HG03280 (cell line): ENCODE measurements at regions not wholly inside any gene's neighbourhood (a gene's known extent, or its start where the extent isn't known, plus 50 kb on each side); places are given as distances from the start of the nearest gene placed in this dataset.

Experiments
- ATAC-seq: cut with Tn5 transposase; IDR thresholded peaks from one replicate; pipeline ENCODE4 v1.9.1; 2021; ENCODE audit warnings: mild to moderate bottlenecking, moderate library complexity; ENCODE audit not compliant: unreplicated experiment

DNA sequence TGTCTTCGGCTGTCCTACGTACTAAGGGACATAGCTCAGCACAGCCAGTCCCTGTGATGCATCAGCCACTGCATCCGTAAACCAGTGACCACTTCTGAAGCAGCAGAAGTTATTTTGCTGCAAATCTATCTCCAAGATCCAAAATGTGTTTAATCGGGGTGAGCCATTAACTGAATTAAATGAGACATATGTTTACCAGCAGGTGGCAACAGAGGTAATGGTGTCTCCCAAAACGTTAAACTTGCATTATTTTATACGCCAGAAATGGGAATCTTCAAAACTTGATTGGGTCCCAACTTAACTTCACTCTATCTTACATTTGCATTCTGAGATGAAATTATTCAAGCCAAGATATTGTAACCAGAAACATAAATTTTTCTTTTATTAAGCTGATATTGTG, 75.3 kb upstream of the BOC start:
- no peak for ATAC-seq

DNA sequence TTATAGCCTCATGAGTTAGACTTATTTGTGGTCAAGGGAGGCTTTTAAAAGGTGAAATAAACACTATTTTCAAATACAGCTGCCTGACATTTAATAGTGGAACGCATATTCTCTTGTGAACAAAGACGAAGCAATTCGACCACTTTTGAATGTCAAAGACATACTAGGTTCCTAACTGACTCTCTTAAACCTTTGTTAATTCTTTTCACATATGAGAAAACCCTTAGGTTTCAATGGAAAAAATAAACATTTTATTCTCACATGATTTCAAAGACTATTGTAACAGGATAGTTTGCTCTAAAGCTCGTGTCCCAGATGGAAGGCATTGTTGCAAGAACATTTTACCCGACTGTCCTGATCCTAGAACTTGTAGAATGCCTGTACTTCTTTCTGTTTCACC, 74.8 kb upstream of the BOC start:
- ATAC-seq = no peak

DNA sequence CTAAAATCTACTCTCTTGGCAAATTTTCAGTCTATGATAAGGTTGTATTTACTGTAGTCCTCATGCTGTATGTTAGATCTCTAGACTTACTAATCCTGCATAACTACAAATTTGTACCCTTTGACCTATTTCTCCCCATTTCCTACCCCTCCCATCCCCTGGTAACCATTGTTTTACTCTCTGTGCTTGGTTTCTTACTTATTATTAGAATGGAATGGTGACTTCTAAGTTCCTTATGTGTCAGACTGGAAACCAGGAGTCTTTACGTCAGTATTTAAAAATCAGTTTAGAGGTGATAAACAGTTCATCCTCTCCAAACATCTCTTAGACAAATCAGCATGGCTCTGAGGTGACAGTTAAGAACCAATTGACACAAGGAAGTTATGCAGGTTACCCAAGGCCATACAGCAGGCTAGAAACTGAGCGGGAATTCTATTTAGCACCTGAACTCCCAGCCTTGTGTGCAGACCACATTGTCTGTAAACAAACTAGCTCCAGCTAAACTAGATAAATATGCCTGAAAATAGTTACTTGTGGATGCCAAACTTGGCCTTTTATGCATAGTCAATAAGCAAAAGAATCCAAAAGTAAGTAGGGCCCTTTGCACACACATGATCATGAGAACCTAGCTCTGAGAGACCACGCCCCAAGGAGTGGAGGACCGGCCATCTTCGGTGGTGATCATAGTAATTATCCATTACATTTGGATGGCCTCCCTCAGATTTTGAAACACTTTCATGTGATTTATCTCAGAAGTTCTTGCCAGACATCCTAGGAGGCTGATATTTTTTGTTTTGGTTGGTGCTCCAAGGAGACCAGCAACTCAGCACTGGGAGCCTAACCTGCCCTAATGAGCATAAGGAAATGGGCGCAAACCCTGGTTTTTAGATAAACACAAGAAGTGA, 72.3 kb upstream of the BOC start:
- no peak for ATAC-seq

DNA sequence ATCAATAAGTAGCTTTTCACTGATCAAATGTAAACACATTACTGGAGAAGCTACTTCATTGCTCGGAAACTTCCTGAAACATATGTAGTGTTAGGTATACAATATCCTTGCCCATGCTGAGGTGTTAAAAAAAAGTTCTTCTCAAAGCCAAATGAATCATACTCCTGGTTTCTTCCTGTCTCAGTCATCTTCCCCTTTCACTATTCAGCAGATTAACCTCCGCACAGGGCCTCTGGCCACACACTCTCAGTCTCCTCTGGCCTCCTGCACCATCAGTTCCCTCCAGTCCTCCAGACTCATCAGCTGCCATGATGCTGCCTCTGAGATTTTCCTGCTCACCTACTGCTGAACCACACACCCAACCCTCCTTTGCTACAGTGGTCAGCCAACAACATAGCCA, 70.5 kb upstream of the BOC start:
- ATAC-seq = no peak

DNA sequence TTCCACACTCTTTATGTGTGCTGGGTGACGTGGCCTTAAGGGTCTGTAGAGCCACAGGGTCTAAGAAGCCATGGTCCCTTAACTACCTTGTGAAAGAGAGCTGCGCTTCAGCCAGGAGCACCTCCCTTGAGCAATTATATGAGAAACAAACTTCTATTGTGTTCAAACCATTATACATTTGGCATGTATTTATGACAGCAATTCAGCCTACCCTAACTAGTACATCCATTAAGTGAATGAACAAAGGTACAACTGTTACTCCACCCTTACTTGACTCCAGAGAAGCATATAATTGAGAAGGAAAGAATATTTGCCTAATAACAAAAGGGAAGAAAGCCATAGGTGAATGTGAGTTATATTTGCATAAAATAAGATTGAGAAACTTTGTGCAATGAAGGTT, 69.8 kb upstream of the BOC start:
- ATAC-seq = no peak

DNA sequence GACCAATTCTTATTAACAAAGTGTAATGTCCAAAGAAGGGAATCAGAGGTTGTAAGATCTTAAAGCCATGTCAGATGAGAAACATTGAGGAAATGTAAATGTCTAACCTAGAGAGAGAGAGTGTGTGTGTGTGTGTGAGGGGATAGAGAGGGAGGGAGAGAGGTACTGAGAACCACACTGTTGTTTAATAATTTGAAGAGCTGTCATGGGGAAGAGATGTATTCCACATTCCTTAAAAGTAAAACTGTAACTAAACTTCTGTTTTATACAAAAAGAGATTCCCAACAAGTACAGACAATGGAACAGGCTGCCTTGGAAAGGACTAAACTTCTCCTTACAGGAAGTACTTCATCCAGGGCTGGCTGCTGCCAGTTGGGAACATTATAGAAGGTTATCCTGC, 68.9 kb upstream of the BOC start:
- ATAC-seq = no peak

DNA sequence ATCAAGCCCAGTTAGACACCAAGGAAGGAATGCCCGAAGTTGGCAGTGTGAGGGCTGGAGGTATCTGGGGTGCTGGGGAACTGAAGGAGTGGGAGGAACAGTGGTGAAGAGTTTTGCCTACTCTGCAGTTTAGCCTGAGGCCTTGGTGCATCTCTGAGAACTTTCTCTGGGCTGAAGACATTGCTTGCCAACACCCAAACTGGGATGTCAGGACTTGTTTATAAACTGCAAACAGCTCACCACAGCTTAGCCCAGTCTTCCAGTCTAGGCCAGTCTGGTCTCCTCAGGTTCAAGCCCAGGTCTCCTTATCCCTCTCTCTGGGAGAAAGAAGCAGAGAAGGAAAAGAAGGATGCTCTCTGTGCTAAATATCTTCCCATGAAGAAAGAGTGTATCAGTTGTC, 68.0 kb upstream of the BOC start:
- no peak for ATAC-seq

DNA sequence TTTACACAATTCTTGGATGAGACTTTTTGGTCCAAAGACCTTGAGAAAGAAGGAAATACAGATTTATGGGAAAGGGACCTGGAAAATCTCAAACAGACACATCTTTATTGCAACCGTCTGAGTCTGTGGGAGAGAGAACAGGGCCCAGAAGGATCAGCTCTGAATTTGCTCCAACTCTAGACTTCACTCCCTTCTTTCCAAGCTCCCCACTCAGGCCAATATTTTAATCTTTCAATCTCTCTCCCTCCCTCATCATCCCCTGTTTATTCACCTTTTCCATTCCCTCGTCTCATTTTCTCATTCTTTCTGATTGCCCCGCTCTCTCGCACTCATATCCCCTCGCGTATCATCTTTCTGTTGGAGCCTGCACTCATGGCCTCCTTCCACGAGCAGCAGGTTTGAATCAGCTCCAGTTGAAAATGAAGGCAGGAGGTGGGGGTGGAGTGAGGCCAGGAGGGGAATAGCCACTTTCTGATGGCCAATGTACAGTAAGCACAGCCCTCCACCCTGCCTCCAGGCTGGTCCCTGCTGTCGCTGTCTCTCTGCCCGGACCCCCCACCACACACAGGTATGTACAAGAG, 63.6 kb upstream of the BOC start:
- no peak for ATAC-seq

DNA sequence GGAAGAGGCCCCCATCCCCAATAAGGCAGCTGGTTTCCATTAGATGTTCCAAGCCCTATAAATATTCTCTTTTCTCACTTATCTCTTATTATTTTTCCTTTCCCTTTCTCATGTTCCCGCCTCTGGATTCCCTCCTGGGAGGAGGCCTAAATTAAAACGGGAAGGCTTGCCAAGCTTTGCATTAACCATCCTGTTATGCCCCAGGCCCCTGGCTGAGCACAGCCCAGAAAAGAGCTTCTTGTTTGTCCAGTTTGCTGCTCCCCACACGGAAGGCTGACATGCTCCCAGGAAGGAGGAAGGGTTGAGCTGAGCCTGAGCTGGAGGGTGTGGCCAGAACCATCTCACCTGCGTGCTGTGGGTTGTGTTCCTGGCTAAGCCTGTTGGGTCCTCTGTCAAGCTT, 63.1 kb upstream of the BOC start:
- ATAC-seq = no peak

DNA sequence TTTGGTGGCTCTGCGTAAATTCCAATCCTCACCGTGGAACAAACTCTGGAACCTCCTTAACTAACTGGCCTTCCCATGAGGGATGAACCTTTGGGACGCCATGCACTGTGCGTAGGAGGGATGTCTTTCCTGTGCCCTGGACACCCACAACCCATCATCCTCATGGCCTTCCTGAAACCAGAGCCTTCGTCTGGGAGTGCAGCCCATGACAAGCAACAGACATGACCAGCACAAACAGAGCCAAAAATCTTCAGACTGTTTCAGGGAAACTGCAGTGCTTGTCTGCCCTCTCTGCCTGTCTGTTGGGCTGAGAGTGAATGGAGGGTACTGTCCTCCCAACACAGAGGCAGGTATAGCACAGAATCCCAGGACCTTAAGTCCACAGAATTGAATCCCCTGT, 61.1 kb upstream of the BOC start:
- ATAC-seq = no peak

DNA sequence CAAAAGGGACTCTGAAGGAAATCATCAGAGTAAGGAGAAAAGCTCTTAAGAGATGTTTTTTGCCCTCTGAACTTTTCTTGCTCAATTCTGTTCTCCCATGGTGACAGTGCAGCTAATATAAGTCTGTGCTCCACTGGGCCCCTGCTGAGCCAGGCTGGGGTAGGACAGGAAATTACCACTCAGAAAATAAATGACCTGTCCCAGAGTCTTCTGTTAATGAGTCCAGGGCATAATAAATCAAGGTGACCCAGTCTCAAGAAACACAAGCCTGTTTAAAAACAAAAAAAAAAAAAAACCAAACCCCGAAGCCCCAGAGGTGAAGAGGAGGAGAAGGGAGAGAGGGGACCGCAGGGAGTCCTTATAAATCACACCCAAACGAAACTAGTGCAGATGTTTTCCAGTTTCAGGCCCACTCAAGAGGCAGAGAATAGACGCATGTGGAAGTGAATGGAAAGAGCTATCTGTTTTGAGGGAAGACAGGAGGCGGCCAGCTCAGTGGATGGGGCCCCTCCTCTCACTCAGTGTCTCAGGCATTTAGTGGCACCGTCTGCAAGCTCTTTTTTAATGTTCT, 59.8 kb upstream of the BOC start:
- ATAC-seq = no peak

DNA sequence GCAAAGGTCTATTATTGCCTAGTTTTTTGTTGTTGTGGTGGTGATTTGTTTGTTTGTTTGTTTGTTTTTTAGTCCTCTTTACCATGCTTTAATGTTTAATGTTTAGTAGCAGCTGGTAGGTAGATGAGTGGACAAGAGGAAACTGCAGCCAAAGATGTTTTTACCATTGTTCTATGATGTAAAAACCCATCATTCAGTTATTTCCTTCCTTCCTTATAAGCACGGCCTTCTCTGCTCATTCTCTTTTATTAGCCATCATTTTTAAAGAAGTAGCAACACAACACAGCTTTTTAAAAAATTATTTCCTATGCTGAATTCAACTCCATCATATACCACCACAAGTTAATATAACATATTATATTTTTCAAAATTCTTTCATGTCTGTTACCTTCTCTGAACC, 58.5 kb upstream of the BOC start:
- ATAC-seq = no peak

DNA sequence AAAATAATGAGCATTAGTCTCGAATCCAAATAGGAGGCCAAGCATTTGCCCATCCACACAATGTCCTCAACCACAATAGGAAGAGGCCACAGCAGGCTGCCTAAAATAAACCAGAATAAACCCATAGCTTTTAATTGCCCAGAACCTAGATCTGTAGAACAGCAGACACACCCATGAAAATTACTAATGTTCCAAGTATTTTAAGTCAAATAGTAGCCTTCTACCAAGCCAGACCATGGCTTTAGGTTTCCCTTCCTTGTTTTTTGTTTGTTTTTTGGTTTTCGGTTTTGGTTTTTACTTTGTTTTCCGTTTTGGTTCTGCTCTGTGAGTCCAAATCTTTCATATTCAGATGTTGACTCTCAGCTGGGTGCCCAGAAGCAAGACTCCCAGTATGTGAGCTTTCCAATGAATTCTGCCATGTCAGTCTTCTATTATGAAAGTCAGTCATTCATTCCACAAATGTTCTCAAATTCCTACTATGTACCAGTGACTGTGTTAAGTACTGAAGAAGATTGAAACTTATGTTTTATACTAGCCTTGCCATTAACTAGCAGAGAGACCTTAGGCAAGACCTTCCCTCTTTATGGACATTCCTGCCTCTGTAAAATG, 57.8 kb upstream of the BOC start:
- peak; percentile 94 for ATAC-seq

DNA sequence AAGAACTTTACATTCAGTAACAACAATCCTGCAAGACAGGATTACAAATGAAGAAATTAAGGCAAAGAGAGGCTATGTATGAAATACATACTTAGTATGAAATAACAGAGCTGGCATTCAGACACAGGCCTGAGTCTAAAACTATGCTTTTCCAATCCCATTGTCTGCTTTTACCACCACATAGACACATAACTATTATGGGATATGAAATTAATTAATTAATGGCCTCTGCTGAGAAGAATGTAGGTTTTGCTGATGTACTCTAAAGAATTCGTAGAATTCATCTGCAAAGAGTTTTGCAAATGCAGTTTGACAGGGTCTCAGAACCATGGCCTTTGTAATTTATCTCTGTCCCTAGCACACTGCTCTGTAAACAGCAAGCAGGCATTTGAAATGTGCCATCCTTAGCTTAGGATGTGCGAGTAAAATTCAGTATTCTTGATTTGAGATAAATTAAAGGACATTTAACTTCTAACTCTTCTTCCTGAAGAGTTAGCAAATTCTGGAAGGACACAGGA, 54.5 kb upstream of the BOC start:
- no peak for ATAC-seq

DNA sequence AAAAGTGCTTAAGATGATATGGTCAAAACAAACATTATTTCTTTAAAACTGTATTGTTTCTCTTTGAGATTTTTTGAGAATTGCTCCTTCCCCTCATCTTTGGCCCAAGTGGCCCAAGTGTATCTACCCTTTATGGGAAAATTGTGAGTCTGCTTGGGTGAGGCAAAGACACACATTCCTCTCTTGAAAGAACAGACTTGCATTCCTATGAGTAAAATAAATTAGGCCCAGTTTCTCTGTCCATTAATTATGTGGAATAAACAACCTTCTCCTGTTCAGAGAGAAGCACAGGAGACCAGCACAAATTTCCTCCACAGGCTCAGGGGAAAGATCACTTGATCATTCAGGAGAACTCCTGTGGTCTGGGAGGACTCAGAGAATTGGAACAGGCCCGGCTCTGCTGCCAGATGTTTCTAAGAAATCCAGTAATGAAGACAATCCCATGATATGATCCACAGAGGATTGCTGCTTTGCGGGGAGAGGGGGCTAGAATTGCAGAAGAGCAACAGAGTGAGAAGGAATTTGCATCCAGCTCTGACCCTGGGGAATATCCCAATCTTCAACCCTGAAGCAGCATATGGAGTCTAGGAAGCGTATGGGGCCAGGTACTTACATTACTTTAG, 53.8 kb upstream of the BOC start:
- ATAC-seq = no peak

DNA sequence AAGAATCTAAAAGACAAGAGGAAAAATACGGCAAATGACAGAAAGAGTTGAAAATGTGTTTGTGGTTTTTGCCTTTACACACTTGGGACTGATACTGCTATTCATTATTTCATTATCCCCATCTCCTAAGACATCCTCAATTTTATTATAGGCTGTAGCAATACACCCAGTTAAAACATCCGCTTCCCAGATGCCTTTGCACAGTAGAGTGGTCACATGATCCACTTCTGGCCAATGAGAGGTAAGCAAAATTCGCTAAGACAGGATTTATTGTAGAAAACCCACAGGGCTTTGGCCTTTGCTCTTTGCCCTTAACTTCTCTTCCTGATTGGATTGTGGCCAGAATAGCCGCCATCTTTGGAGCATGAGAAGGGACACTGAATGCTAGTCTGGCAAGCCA, 53.2 kb upstream of the BOC start:
- no peak for ATAC-seq
